HEK293 (cell line): ENCODE measurements at regions not wholly inside any gene's neighbourhood (a gene's known extent, or its start where the extent isn't known, plus 50 kb on each side); places are given as distances from the start of the nearest gene placed in this dataset.

Source experiments
- CTCF ChIA-PET: fragments of 350-600 bp; formaldehyde crosslinking; extraction: SDS; loops from one replicate; lab custom pipeline; 2021; ENCODE audit warnings: antibody characterized with exemption; lab: Yijun Ruan, JAX
- POLR2A ChIA-PET: fragments of 300-600 bp; formaldehyde crosslinking; extraction: SDS; loops from one replicate; lab custom pipeline; 2020; ENCODE audit warnings: antibody characterized with exemption, inconsistent platforms; lab: Yijun Ruan, JAX
- H3K27ac ChIP-seq: fragments of 200-500 bp; sonication (Bioruptor generic); 2 replicates; pipeline ENCODE4 v1.5.1; 2014; ENCODE audit warnings: low read depth, low read length, control low read depth, inconsistent platforms; ENCODE audit errors: extremely low read depth
- H3K36me3 ChIP-seq, 2 experiments: fragments of 200-500 bp in 1 of 2; sonication (Bioruptor generic) in 1 of 2; 1 replicate in 1 of 2; 2 replicates in 1 of 2; pipeline ENCODE4 v1.5.1; 2014 to 2017; ENCODE audit warnings: inconsistent platforms in 2 of 2, low read length in 2 of 2; ENCODE audit not compliant: control insufficient read depth in 2 of 2, insufficient read depth in 1 of 2
- H3K4me1 ChIP-seq: fragments of 200-500 bp; sonication (Bioruptor generic); 2 replicates; pipeline ENCODE4 v1.5.1; 2014; ENCODE audit warnings: mild to moderate bottlenecking, low read length, inconsistent platforms; ENCODE audit not compliant: control insufficient read depth, insufficient read depth
- H3K4me3 ChIP-seq: 2 replicates; pipeline ENCODE4 v1.5.1; 2011; ENCODE audit warnings: low read depth, mild to moderate bottlenecking, control low read depth, low read length, moderate library complexity
- H3K9me3 ChIP-seq: fragments of 200-500 bp; sonication (Bioruptor generic); 2 replicates; pipeline ENCODE4 v1.5.1; 2014; ENCODE audit warnings: low read depth, low read length, inconsistent platforms; ENCODE audit not compliant: control insufficient read depth, insufficient read depth
- TCF7L2 ChIP-seq: IDR thresholded peaks from 2 replicates; pipeline ENCODE4 v1.6.1; 2011; ENCODE audit warnings: low read depth, mild to moderate bottlenecking, inconsistent platforms, low read length, moderate library complexity, borderline replicate concordance
- ZBTB20 ChIP-seq: fragments of 450-650 bp; formaldehyde crosslinking; IDR thresholded peaks from 2 replicates; pipeline ENCODE4 v1.5.1; 2016; ENCODE audit warnings: missing biosample characterization, missing genetic modification characterization
- ZNF114 ChIP-seq: fragments of 450-650 bp; formaldehyde crosslinking; IDR thresholded peaks from 2 replicates; pipeline ENCODE4 v1.5.0; 2017; ENCODE audit warnings: missing biosample characterization, missing genetic modification characterization
- ZNF146 ChIP-seq: fragments of 450-650 bp; formaldehyde crosslinking; IDR thresholded peaks from 2 replicates; pipeline ENCODE4 v1.5.1; 2016; ENCODE audit warnings: missing biosample characterization, missing genetic modification characterization
- ZNF658 ChIP-seq: fragments of 450-650 bp; formaldehyde crosslinking; IDR thresholded peaks from 2 replicates; pipeline ENCODE4; 2016; ENCODE audit warnings: missing biosample characterization, missing genetic modification characterization
- ZNF792 ChIP-seq: fragments of 450-650 bp; formaldehyde crosslinking; IDR thresholded peaks from 2 replicates; pipeline ENCODE4 v1.5.1; 2016; ENCODE audit warnings: missing biosample characterization, missing genetic modification characterization
- ZSCAN4 ChIP-seq: fragments of 450-650 bp; formaldehyde crosslinking; IDR thresholded peaks from 2 replicates; pipeline ENCODE4 v1.5.1; 2017; ENCODE audit warnings: missing biosample characterization, missing genetic modification characterization
- TF ChIP-seq, protein P1 (sequence below): fragments of 450-650 bp; formaldehyde crosslinking; IDR thresholded peaks from 2 replicates; pipeline ENCODE4 v1.5.1; 2016; ENCODE audit warnings: missing biosample characterization, missing genetic modification characterization
- TF ChIP-seq, protein P2 (sequence below): fragments of 450-650 bp; formaldehyde crosslinking; IDR thresholded peaks from 2 replicates; pipeline ENCODE4 v1.5.1; 2016; ENCODE audit warnings: missing biosample characterization, missing genetic modification characterization
- TF ChIP-seq, protein P3 (sequence below): IDR thresholded peaks from 2 replicates; pipeline ENCODE4 v1.6.1; 2011; ENCODE audit warnings: mild to moderate bottlenecking, low read depth, low read length, borderline replicate concordance

GRCh38 chr3:17947833-17948232 lies 205.4 kb upstream of the TBC1D5 start:
- Histone ChIP-seq H3K36me3 (no peaks in the 10 kb centered on the region), H3K9me3 (no peaks in the 10 kb centered on the region), H3K4me1 (no peaks in the 10 kb centered on the region), H3K27ac (no peak overlapping the region), H3K4me3 (no peak overlapping the region)
- CTCF ChIA-PET, result no interaction called here
- POLR2A ChIA-PET, result no interaction called here
- TF ChIP-seq, protein P1, sequence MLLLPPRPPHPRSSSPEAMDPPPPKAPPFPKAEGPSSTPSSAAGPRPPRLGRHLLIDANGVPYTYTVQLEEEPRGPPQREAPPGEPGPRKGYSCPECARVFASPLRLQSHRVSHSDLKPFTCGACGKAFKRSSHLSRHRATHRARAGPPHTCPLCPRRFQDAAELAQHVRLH (tag by site-specific recombination), result no peak
- TF ChIP-seq ZNF146 (tag by site-specific recombination) (no peak), TCF7L2 (no peak)
- TF ChIP-seq, protein P2, sequence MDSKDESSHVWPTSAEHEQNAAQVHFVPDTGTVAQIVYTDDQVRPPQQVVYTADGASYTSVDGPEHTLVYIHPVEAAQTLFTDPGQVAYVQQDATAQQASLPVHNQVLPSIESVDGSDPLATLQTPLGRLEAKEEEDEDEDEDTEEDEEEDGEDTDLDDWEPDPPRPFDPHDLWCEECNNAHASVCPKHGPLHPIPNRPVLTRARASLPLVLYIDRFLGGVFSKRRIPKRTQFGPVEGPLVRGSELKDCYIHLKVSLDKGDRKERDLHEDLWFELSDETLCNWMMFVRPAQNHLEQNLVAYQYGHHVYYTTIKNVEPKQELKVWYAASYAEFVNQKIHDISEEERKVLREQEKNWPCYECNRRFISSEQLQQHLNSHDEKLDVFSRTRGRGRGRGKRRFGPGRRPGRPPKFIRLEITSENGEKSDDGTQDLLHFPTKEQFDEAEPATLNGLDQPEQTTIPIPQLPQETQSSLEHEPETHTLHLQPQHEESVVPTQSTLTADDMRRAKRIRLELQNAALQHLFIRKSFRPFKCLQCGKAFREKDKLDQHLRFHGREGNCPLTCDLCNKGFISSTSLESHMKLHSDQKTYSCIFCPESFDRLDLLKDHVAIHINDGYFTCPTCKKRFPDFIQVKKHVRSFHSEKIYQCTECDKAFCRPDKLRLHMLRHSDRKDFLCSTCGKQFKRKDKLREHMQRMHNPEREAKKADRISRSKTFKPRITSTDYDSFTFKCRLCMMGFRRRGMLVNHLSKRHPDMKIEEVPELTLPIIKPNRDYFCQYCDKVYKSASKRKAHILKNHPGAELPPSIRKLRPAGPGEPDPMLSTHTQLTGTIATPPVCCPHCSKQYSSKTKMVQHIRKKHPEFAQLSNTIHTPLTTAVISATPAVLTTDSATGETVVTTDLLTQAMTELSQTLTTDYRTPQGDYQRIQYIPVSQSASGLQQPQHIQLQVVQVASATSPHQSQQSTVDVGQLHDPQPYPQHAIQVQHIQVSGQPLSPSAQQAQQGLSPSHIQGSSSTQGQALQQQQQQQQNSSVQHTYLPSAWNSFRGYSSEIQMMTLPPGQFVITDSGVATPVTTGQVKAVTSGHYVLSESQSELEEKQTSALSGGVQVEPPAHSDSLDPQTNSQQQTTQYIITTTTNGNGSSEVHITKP (tag by site-specific recombination), result peak; percentile 47

DNA sequence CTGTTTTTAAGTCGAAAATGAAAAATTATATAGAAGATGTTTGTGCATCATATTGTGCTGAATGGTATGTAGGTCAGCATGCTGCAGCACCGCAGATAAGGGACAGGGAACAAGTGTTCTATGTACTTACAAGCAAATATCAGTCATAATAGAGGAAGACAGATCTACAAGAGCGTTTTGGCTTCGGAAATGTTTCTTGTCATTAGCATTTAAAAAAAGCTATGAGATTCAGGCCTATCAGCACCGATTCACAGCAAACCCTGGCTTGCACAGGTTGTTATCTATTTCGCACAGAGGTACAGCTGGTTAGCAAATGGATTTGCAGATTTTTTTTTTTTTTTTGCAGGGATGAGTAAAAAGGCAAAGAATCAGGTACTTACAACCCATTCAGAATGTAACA lies 204.2 kb upstream of the TBC1D5 start:
- ChIA-PET POLR2A (no interaction called here), CTCF (interaction anchor here (0.6 kb wide), 1 partner anchor 391 kb away, joined by 3 read pairs; no protein-coding TSS in a partner anchor)

GRCh38 chr3:17945799-17946399 lies 203.5 kb upstream of the TBC1D5 start:
- TF ChIP-seq ZNF792 (no peak), ZBTB20 (tag by site-specific recombination) (no peak), ZNF114 (tag by site-specific recombination) (no peak)
- TF ChIP-seq, protein P3, sequence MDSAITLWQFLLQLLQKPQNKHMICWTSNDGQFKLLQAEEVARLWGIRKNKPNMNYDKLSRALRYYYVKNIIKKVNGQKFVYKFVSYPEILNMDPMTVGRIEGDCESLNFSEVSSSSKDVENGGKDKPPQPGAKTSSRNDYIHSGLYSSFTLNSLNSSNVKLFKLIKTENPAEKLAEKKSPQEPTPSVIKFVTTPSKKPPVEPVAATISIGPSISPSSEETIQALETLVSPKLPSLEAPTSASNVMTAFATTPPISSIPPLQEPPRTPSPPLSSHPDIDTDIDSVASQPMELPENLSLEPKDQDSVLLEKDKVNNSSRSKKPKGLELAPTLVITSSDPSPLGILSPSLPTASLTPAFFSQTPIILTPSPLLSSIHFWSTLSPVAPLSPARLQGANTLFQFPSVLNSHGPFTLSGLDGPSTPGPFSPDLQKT, result no peak
- Histone ChIP-seq H3K4me3 (no peak overlapping the region), H3K36me3 (no peaks in the 10 kb centered on the region), H3K4me1 (no peaks in the 10 kb centered on the region), H3K27ac (no peak overlapping the region), H3K9me3 (no peaks in the 10 kb centered on the region)
- ChIA-PET POLR2A (no interaction called here), CTCF (interaction anchor here (0.9 kb wide), 1 partner anchor 9 kb away, joined by 3 read pairs; no protein-coding TSS in a partner anchor)

More for the DNA sequence above, 204.2 kb upstream of the TBC1D5 start:
- Histone ChIP-seq H3K27ac (no peak overlapping the region), H3K4me1 (no peaks in the 10 kb centered on the region), H3K4me3 (no peak overlapping the region), H3K36me3 (no peaks in the 10 kb centered on the region), H3K9me3 (no peaks in the 10 kb centered on the region)
- TF ChIP-seq ZSCAN4 (tag by site-specific recombination) (no peak), ZNF658 (no peak)
